ENCODE measurements at regions not wholly inside any gene's neighbourhood (a gene's known extent, or its start where the extent isn't known, plus 50 kb on each side); places are given as distances from the start of the nearest gene placed in this dataset.
"Not testable (repeated sequence)": the region's sequence is repeated elsewhere in the genome, so short reads cannot be mapped to it uniquely, and the experiment has no call there.

- ATAC-seq (ENCODE audit: low FRiP score), result no peak
- no peak for DNase-seq (ENCODE audit: low spot score)
- no peak for TF ChIP-seq CTCF (IDR thresholded peaks at IDR 0.05)
Observed at GRCh38 chr10:44743535-44743934, 167.6 kb upstream of the TMEM72 start.

- TF ChIP-seq CTCF (IDR thresholded peaks at IDR 0.05), result no peak
- ATAC-seq (ENCODE audit: low FRiP score), result no peak
- DNase-seq (ENCODE audit: low spot score), result no peak
Observed at GRCh38 chr10:44745920-44746319, 165.2 kb upstream of the TMEM72 start.

GRCh38 chr10:44747593-44748172 is 163.5 kb upstream of the TMEM72 start:
- ATAC-seq (ENCODE audit: low FRiP score) (no peak), DNase-seq (ENCODE audit: low spot score) (no peak)
- TF ChIP-seq CTCF (IDR thresholded peaks at IDR 0.05), result no peak

GRCh38 chr10:44749151-44749550 is 162.0 kb upstream of the TMEM72 start:
- ATAC-seq (ENCODE audit: low FRiP score) (no peak), DNase-seq (ENCODE audit: low spot score) (no peak)
- no peak for TF ChIP-seq CTCF (IDR thresholded peaks at IDR 0.05)

GRCh38 chr10:44752451-44753441 is 158.4 kb upstream of the TMEM72 start:
- no peak for TF ChIP-seq CTCF (IDR thresholded peaks at IDR 0.05)
- DNase-seq (ENCODE audit: low spot score) (no peak), ATAC-seq (ENCODE audit: low FRiP score) (peak; percentile 31)

GRCh38 chr10:44754355-44754754 is 156.8 kb upstream of the TMEM72 start:
- not testable (repeated sequence) for DNase-seq (ENCODE audit: low spot score); ATAC-seq (ENCODE audit: low FRiP score)

GRCh38 chr10:44755481-44755880 is 155.7 kb upstream of the TMEM72 start:
- ATAC-seq (ENCODE audit: low FRiP score), result no peak
- no peak for TF ChIP-seq CTCF (IDR thresholded peaks at IDR 0.05)
- no peak for DNase-seq (ENCODE audit: low spot score)
